DMS79 treated with DMSO at 0.1 percent for 48 hours (cell line): ENCODE measurements at regions not wholly inside any gene's neighbourhood (a gene's known extent, or its start where the extent isn't known, plus 50 kb on each side); places are given as distances from the start of the nearest gene placed in this dataset.

ENCODE experiments used
- DNase-seq: peaks from one replicate; lab custom pipeline; 2025; lab: John Stamatoyannopoulos, UW

DNA sequence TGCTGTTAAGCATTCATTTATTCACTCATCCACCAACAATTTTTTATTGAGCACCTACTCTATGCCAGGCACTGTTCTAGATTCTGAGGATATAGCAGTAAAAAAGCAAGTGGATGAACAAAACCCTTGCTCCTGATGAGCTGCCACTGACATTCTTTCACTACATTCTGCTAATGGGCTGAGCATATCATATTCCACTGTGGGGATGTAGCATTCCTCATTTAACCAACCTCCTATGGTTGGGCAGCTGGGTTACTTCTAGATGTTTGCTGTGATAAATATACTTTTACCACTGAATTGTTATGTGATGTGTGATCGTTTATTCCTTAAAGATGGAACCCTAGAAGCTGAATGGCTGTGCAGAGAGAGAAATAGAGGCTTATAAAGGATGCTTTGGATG, 176.9 kb downstream of the MN1 start:
- DNase-seq = no peak

DNA sequence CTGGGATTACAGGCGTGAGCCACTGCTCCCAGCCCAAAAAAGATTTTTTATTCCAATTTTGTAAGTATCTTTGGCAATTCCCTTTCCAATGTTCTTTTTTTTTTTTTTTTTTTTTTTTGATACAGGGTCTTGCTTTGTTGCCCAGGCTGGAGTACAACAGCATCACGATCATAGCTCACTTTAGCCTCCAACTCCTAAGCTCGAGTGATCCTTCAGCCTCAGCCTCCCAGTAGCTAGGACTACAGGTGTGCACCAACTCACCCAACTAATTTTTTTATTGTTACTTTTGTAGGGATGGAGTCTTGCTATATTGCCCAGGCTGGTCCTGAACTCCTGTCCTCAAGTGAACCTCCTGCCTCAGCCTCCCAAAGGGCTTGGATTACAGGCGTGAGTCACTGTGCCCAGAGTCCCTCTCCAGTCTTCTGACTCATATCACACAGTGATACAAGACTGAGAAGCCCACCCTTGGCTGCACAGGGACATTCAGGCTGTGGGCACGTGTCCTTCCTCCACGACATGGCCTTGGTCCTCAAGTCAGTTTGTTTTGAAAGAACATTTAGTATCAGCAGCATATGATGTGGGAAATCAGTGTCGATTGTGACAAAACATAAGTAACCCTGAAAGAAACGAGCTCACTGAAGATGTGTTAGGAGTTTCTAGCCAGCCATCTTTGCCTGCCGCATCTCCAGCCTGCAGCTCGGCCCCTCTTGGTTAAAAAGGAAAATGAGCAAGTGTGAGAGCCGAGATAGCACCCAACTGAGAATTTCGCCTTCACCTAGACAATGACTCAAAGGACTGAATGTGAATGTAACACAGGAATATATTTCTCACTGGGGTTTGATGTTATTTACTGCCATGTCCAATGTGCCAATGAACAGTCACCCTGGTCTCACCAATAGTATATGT, 175.5 kb downstream of the MN1 start:
- no peak for DNase-seq

DNA sequence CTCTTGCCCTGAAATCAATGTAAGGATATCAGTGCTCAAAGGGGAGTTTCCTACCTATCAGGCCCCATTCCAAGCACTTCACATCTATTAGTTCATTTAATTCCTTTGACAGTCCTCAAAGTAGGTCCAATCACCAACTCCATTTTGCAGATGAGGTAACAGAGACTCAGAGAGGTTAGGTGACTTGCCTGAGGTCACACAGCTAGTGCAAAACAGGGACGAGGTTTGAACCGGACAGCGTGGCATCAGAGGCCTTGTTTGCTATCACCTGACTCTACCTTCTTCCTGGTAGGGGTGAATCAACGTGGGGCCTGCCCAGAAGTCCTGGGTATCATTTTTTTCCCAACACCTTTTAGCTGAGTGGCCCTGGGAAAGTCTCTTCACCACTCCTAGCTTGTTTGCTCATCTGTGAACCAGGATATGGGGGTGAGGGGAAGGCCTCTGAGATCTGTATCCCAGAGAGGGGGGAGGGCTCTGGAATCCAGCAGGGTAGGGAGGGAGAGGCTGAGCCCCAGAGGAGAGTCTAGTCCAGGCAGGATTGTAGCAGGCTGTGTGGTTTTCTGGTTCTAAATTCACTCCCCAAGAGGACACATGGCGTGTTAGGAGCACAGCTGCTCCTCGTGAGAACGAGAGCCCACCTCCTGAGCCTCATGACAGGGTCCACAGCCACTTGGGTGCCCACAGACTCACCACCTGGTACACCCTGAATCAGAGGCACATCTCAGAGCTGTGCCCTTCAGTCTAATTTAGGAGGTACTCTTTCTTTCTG, 174.7 kb downstream of the MN1 start:
- no peak for DNase-seq

DNA sequence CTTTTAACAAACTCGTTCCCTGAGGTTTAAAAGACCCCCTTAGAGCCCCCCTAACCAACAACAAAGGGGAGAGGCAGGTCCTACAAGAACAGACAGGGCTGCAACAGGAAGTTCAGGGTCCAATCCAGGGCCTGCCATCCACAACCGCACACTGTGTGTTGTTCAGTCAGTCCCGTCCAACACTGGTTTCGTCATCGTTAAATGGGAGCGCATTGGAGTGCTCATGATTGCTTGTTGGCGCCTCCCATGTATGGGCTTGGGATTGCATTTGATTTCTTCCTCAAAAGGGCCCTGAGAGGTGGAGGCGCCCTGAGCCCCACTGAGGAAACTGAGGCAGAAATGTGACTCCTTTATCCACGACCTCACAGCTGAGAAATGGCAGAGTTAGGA, 174.1 kb downstream of the MN1 start:
- DNase-seq = no peak

DNA sequence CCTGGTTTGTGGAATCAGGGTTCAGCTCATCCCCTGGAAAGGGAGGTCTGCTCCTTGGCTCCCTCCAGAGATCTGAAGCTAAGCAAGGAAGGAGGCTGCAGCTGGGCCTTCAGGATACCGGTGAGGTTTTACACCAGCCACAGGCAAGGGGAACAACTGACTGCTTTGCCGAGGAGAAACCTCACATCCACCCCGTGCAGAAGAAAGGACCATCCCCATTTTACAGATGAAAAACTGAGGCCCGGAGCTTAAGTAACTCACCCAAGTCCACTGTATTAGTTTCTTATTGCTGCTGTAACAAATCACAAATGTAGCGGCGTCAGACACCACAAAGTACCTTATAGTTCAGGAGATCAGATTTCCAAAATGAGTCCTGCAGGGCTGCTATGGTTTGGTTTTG, 173.7 kb downstream of the MN1 start:
- no peak for DNase-seq

DNA sequence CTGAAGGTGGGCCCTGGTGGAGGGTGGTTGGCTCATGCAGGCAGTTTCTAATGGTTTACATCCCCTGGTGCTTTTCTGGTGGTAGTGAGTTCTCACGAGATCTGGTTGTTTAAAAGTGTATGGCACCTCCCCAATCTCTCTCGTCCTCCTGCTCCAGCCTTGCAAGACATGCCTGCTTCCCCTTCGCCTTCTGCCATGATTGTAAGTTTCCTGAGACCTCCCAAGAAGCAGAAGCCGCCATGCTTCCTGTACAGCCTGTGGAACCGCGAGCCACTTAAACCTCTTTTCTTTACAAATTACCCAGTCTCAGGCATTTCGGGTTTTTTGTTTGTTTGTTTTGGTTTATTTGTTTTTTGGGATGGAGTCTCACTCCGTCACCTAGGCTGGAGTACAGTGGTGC, 173.2 kb downstream of the MN1 start:
- DNase-seq = no peak

DNA sequence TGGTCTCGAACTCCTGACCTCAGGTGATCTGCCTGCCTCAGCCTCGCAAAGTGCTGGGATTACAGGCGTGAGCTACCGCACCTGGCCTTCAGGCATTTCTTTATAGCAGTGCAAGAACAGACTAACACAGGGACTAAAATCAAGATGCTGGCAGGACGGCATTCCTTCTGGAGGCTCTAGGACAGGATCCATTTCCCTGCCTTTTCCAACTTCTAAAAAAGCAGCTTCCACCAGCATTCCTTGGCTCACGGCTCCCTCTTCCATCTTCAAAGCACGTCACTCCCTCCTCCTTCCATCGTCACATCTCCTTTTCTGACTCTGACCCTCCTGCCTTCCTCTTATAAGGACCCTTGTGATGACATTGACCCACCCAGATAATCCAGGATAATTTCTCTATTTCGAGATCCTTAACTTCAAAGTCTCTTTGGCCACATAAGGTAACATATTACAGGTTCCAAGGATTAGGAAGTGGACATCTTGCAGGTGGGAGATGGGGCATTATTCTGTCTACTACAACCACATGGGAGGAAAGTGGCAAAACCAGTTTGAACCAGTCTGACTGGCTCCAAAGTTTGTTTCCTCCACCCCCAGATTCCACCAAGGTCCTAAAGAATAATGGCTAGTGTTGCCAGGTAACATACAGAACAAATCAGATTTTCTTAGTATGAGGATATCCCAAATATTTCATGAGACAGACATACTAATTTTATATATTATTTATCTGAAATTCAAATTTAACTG, 172.5 kb downstream of the MN1 start:
- DNase-seq = no peak

DNA sequence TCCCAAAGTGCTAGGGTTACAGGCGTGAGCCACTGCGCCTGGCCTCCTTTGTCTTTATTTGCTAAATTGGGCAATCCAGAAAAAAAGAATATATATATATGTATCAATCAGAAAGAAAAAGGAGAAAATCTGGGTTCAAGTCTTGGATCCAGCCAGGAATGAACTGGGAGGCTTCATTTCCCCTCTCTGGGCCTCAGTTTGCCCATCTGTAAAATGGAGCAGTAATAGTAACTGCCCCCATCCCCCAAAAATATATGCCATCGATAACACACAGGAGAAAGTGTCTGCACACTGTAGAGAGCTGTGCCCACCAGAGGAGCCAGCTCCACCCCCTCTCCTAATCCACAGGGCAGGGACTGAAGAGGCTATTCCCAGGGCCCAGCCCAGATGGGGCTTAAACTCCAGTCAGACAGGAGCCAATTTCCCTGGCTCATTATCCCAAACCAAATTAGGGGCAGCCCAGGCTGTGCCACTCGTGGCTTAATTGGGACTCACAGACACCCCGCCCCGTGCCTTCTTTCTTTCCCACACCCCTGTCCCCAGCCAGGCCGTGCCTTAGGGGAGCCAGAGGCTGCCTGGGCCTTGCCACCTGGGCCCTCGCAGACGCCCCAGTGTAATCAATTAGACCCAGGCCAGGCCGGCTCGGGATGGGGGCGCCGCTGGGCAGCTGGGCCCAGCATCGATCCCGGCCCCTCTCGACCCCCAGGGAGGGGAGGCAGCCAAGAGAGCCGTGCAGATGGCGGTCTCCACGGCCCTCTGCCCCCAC, 171.5 kb downstream of the MN1 start:
- no peak for DNase-seq

DNA sequence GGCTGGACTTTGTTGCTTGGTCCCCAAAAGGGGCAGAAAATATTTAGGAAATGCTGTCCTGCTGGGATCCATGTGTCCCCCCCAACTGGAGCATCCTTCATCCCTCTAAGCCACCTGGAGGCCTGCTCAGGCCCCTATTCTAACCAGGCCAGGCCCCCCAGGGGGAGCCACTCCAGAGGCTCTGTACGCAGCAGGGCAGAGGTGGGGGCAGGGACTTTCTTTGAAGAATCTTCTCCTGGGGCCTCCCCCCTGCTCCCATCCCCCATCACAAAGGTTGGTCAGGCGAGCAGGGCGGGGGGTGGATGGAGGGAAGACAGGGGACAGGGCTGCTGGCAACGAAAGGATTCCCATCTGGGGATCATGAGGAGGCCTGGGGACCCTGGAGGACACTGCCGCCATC, 170.8 kb downstream of the MN1 start:
- DNase-seq = no peak

DNA sequence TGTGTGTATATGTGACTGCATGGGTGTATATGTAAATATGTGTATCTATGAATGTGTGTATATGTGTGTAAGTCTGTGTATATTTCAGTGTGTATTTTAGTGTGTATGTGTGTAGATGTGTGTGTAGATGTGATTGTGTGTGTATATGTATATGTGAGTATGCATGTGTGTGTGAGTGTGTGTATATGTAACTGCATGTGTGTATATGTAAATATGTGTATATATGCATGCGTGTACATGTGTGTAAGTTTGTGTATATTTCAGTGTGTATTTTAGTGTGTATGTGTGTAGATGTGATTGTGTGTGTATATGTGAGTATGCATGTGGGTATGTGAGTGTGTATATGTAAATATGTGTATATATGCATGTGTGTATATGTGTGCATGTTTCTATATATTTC, 169.9 kb downstream of the MN1 start:
- no peak for DNase-seq

DNA sequence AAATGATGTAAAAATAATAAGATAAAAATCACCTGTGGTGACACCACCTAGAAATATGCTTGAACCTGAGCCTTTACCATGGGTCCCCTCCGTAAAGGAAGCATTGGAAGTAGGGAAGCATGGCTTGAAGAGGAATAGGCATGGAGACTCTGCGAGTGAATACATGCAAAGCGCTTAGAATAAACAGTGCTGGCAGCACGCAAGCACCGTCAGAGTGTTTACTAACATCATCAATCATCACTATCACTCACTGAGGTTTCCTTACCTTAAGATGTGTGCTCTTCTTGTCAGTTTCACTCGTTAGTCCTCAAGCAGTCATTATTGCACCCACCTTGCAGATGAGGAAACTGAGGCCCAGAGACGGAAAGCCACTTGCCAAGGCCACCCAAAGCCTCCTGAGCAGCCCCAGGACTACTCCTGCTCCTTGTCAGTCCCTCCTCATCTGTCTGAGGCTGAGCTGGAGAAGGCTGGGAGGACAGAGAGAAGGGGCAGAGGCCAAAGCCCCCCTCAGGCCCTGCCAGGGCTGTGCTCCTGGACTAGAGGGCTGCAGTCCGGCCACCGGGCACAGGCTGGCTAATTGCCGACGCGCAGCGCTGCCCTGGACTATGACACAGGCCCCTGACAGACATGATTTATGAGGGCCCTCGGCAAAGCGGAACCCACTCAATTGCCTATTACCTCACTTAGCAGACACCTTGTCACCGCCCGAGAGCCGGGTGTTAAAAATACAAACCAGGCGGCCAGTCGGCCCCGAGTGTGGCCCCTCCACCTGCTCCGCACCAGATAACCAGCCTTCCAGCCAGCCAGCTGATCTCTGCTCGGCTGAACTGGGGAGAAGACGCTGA, 168.9 kb downstream of the MN1 start:
- no peak for DNase-seq

DNA sequence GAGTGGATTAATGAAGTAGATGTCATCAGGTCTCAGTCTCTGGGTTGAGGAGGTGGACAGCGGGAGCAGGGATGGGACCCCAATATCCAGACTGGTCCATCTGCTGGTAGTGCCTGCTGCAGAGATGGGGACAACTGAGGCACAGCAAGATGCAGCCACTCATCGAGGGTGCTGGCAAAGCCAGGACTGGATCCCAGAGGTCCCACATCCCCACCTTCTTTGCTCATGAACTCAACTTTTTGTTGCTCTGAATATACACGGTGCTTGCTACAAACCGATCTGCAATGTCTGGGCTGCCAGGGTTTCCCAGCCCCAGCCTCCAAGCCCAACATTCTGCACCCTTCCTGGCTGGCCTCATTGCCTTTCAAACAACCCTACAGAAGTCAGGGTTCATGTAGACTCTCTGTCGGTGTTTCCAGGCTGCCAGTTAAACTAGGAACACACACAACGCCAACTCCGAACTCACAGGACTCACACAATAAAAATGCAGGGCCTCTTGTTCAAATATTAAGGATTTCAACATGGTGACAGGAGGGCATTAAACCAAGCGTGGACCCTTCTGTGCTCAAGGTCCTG, 168.2 kb downstream of the MN1 start:
- no peak for DNase-seq

DNA sequence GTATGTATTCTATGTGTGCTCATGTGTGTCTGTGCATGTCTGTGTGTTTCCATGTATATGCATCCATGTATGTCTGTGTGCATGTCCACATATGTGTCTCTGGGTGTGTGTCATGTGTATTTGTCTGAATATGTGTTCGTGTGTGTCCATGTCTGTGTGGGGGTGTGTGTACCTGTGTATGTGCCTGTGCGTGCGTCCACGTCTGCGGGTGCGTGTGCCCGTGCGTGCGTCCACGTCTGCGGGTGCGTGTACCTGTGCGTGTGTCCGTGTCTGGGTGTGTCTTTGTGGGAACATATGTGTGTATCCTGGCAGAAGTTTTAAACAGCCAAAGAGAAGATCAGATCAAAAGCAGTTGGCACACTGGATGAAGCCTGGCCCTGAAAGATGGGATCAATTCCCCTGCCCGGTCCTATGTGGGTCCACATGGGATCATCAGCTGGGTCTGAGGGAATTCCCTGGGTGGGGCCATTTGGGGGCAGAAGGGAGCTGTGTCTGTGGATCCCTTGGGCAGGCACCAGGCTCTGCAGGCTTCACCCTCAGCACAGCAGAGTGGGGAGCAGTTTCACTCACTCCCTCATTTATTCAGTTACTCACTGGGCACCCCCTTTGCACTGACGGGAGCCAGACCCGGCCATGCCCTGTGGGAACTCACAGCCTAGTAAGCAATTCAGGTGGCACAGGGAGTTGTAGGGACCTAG, 167.4 kb downstream of the MN1 start:
- no peak for DNase-seq

DNA sequence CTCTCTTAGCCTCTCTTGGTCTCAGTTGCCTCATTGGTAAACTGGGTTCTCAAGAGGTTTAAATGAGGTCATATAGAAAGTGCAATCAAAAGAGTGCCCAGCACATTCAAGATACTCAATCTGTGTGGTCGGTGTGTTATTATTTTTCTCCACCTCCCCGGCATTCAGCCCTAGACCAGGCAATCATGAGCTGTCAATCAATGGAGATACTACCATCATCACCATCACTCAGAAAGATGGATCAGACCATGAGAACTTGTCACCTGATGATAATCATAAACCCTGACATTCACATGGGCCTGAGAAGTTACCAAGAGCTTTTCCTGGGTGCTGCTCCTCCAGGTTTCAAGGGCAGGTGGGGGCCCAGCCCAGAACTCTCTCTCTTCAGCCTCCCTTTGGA, 166.1 kb downstream of the MN1 start:
- no peak for DNase-seq

DNA sequence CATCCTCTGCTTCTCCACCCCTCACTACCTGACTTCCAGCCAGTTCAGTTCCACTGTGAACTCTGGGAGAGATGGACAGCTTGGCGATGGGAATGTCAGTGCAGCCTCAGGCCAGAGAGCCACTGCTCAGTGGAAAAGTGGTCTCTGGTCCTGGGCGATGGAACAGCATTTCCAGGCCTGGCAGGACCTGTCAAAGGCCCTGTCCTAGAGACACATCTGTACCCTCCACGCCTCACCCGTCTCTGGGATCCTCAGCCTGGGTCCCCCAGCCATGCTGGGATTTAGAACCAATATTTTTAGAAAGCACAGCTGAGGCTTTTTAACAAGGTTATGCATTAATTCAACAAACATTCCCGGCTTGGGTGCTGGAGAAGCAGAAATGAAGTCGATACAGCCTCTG, 165.7 kb downstream of the MN1 start:
- DNase-seq = no peak

DNA sequence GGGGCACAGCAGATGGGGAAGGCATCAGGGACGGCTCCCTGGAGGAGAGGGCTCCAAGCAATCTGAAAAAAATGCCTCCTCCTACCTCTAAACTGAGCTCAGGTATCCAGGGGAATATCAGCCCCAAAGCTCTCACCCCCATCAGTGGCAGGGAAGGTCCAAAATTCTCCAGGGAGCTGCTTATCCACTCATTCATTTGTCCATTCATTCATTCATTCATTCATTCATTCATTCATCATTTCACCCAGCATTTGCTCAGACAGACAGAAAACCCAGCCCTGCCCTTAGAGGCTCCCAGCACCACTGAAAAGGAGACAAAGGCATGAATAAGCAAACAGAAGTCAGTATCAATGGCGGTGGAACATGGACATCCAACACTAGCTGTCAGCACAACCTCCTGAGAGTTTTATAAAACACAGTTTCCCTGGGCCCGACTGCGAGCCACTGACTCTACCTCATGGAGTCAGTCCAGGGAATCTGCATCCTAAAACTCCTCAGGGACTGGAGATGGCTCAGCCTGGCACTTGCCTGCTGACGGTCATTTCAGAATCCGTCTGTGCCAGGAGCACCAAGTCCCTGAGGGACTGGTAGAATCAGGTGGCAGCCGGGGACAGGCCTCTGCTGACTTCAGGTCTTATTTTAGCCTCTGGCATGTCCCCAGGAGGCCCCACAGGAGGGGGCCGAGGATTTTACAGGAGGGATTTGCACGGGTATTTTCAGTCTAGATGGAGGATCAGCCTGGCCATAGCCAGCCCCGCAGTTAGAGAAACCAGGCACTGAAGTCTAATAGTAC, 164.6 kb downstream of the MN1 start:
- no peak for DNase-seq

DNA sequence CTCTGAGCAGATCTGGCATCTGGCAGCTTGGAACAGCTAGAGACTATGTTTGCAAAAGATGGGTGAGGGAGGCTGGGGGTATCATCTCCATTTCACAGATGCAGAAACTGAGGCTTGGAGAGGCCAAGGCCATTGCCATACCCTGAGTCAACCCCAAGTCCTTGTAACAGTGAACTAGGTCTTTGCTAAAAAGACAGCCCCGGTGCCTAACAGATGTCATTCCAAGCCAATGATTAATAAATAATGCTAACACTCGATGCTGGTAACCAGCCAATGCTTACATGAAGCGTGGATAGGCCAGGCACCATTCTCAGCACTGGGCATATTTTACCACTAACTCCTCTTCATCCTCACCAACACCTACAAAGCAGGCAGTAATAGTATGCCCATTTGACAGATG, 164.0 kb downstream of the MN1 start:
- no peak for DNase-seq

DNA sequence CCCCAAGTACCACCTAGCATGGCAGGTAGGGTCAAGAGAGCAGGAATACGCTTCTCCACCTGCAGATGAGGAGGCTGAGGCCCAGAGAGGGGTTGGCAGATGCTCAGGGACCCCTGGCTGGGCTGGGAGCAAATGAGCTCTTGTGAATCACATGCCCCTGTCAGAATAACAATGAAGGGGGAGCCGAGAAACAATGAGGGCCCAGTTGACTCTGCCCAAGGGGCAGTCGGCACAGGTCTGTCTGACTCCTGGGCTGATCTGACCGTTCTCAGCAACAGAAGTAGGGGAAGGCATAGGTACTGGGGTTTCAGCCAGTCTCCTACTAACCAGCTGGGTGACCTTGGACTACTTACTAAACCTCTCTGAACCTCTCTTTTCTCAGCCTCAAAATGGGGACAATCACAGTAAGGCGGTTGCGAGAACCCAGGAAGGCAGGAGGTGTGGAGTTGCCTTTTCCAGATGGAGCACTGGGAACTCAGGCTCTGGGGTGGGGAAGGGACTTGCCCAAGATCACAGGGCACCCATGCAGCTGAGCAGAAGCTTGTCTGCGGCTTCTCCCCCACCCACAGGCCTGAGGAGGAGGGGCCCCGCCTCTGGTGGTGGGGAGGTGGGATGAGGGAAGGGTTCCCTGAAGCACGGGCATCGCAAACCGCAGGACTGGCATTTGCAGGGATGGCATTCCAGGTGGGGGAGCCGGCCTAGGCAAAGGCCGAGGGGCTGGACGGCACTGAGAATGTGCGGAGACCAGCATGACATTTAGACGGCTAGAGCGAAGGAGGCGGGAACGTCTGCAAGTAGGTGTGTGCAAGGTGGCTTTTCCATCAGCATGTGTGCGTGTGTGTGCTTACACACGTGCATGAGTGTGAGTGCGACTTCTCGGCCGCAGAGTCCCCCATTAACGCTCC, 163.0 kb downstream of the MN1 start:
- DNase-seq = no peak
